ENCODE measurements at regions not wholly inside any gene's neighbourhood (a gene's known extent, or its start where the extent isn't known, plus 50 kb on each side); places are given as distances from the start of the nearest gene placed in this dataset.

GRCh38 chr10:2207246-2207922 lies 470.1 kb upstream of the ADARB2 start:
- TF ChIP-seq POLR2AphosphoS5 (IDR thresholded peaks at IDR 0.05), result no peak
- no peak for TF ChIP-seq CTCF (IDR thresholded peaks at IDR 0.05 in 8 of 11, conservative IDR thresholded peaks at IDR 0.05 in 3 of 11)
- no peak for TF ChIP-seq POLR2A (IDR thresholded peaks at IDR 0.05)

All from spleen (tissue), 7 donors.